ENCODE measurements at regions not wholly inside any gene's neighbourhood (a gene's known extent, or its start where the extent isn't known, plus 50 kb on each side); places are given as distances from the start of the nearest gene placed in this dataset.

- ATAC-seq (replicated peaks in 1 of 2): peak; percentile 100
Observed at GRCh38 chr1:101388904-101389546, 152.2 kb downstream of the S1PR1 start.

DNA sequence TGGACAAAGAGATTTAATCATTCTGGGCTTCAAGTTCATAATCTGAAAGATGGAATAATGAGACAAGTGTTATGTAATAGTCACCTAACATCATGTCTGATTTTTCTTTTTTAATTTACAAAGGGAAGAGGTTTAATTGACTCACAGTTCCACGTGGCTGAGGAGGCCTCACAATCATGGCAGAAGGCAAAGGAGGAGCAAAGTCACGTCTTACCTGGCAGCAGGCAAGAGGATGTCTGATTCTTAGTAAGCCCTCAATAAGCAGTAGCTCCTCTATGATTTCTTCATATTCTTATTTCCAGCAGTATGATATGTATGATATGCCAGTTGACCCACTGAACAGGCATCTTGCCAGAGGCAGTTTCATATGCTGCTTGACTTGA is 152.7 kb downstream of the S1PR1 start:
- no peaks in the 10 kb centered on the region for H3K27me3 Mint-ChIP-seq (ENCODE audit: low read depth)
- peak overlapping the region in 1 of 2 donors; percentile 40 for H3K4me3 Mint-ChIP-seq
- DNase-seq (no peak), ATAC-seq (replicated peaks in 1 of 2) (peak; percentile 43 to 49)
- peaks cover 3 to 4% of the 10 kb centered on the region in 2 donors for H3K36me3 Mint-ChIP-seq (ENCODE audit: insufficient read depth in 2 of 2)
- H3K27ac Mint-ChIP-seq: peak overlapping the region; percentile 5
- peaks cover 3 to 6% of the 10 kb centered on the region in 2 donors for H3K9me3 Mint-ChIP-seq
- peaks cover 7% of the 10 kb centered on the region for H3K4me1 Mint-ChIP-seq (ENCODE audit: low read depth)

More at GRCh38 chr1:101388904-101389546, 152.2 kb downstream of the S1PR1 start:
- Mint-ChIP-seq H3K36me3 (ENCODE audit: insufficient read depth in 2 of 2) (peaks cover 3 to 4% of the 10 kb centered on the region in 2 donors), H3K9me3 (peaks cover 3 to 6% of the 10 kb centered on the region in 2 donors), H3K27ac (peak overlapping the region; percentile 5), H3K27me3 (ENCODE audit: low read depth) (no peaks in the 10 kb centered on the region), H3K4me1 (ENCODE audit: low read depth) (peaks cover 7% of the 10 kb centered on the region), H3K4me3 (peak overlapping the region in 1 of 2 donors; percentile 40)
- peak; percentile 49 to 68 for DNase-seq

GRCh38 chr1:101392552-101392951 is 155.7 kb downstream of the S1PR1 start:
- Mint-ChIP-seq H3K4me1 (ENCODE audit: low read depth) (peaks cover 7% of the 10 kb centered on the region), H3K9me3 (peaks cover 3 to 4% of the 10 kb centered on the region in 2 donors), H3K27me3 (ENCODE audit: low read depth) (peaks cover 7% of the 10 kb centered on the region), H3K27ac (no peak overlapping the region), H3K4me3 (no peak overlapping the region), H3K36me3 (ENCODE audit: insufficient read depth in 2 of 2) (peaks cover 1 to 4% of the 10 kb centered on the region in 2 donors)
- ATAC-seq (replicated peaks in 1 of 2): no peak
- DNase-seq: no peak

DNA sequence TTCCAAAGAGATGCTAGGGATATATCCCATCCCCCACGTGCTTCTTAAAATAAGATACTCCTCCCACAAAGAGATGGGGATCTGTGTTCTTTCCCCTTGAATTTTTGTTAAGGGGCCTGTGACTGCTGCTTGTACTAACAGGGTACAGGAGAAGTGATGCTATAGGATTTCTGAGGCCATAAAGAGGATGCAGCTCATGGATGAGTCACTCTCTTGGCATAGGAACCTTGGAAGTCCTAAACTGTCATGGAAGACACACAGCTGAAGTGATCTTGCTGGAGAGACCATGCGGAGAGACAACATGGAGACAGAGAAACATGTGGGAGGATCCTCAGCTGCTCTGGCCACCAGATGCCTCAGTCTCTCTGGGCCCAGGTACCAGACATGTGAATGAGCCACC is 157.2 kb downstream of the S1PR1 start:
- Mint-ChIP-seq H3K27ac (no peak overlapping the region), H3K9me3 (no peaks in the 10 kb centered on the region), H3K27me3 (ENCODE audit: low read depth) (peaks cover 7% of the 10 kb centered on the region), H3K4me3 (no peak overlapping the region), H3K36me3 (ENCODE audit: insufficient read depth in 2 of 2) (no peaks in the 10 kb centered on the region), H3K4me1 (ENCODE audit: low read depth) (peaks cover 7% of the 10 kb centered on the region)
- ATAC-seq (replicated peaks in 1 of 2) (no peak), DNase-seq (no peak)

GRCh38 chr1:101399222-101399621 is 162.4 kb downstream of the S1PR1 start:
- Mint-ChIP-seq H3K9me3 (no peaks in the 10 kb centered on the region), H3K4me3 (no peak overlapping the region), H3K27me3 (ENCODE audit: low read depth) (peaks cover 7% of the 10 kb centered on the region), H3K36me3 (ENCODE audit: insufficient read depth in 2 of 2) (no peaks in the 10 kb centered on the region), H3K27ac (no peak overlapping the region), H3K4me1 (ENCODE audit: low read depth) (no peaks in the 10 kb centered on the region)
- ATAC-seq (replicated peaks in 1 of 2) (no peak), DNase-seq (no peak)

- no peak overlapping the region for H3K27ac Mint-ChIP-seq
- no peak overlapping the region for H3K4me3 Mint-ChIP-seq
- peaks cover 2% of the 10 kb centered on the region for H3K27me3 Mint-ChIP-seq (ENCODE audit: low read depth)
- H3K36me3 Mint-ChIP-seq (ENCODE audit: insufficient read depth in 2 of 2): no peaks in the 10 kb centered on the region
- no peak for ATAC-seq (replicated peaks in 1 of 2)
- H3K9me3 Mint-ChIP-seq: no peaks in the 10 kb centered on the region
- H3K4me1 Mint-ChIP-seq (ENCODE audit: low read depth): peaks cover 19% of the 10 kb centered on the region
- no peak for DNase-seq
Observed at GRCh38 chr1:101406271-101406670, 169.5 kb downstream of the S1PR1 start.

DNA sequence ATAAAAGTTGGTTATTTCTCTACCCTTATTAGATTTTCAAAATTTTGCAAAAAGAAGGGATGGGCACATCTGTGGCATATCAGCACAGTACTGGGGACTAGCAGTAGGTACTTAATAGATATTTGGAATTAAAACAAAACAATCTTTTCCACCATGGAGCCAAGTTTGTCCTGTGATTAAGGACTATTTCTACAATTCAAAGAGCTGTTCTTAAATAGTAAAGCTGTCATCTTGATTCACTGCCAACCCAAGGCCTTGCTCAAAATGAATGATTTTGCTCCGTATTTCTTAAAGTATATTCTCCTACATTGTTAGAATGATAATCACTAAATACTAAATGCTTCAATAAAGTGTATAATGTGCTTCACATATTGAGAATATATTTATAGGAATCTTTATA is 169.9 kb downstream of the S1PR1 start:
- no peak for ATAC-seq (replicated peaks in 1 of 2)
- Mint-ChIP-seq H3K27ac (no peak overlapping the region), H3K4me1 (ENCODE audit: low read depth) (peaks cover 20% of the 10 kb centered on the region), H3K4me3 (no peak overlapping the region), H3K27me3 (ENCODE audit: low read depth) (peaks cover 7% of the 10 kb centered on the region), H3K36me3 (ENCODE audit: insufficient read depth in 2 of 2) (peaks cover 0 to 2% of the 10 kb centered on the region in 2 donors), H3K9me3 (no peaks in the 10 kb centered on the region)
- DNase-seq: no peak

DNA sequence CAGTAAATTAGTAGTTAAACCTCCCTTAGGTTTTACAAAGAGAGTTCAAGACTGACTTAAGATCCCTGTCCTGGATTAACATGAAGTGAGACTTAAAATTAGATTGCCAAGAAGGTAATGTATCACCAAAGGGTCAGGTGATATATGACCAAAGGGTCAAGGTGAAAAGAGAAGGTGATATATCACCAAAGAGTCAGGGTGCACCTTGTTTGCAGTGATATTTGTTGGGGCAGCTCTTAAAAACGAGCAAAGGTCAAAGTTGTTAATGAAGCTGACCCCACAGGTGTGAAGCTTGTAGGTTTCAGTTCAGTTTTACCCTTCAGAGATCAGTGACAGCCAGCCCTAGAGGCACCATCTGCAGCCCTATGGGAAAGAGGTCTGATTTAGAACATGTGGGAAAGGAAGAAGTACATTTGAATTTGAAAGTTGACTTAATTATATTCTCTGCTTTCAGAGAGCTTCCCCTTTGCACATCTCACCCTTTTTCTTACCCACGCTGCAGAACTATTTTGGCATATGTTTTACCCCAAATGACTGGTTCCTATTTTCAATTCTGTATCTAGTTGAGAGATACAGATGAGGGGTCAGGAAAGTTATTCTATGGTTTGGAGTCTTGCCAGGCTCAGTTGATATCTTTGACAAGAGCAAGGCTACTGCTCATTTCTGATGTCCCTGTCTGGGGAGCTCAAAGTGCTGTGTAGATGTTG is 170.8 kb downstream of the S1PR1 start:
- peaks cover 0 to 2% of the 10 kb centered on the region in 2 donors for H3K36me3 Mint-ChIP-seq (ENCODE audit: insufficient read depth in 2 of 2)
- peaks cover 20% of the 10 kb centered on the region for H3K4me1 Mint-ChIP-seq (ENCODE audit: low read depth)
- H3K27ac Mint-ChIP-seq: no peak overlapping the region
- peaks cover 0 to 1% of the 10 kb centered on the region in 2 donors for H3K9me3 Mint-ChIP-seq
- DNase-seq (no peak), ATAC-seq (replicated peaks in 1 of 2) (peak in 1 of 2 donors; percentile 29)
- H3K27me3 Mint-ChIP-seq (ENCODE audit: low read depth): peaks cover 13% of the 10 kb centered on the region
- no peak overlapping the region for H3K4me3 Mint-ChIP-seq

DNA sequence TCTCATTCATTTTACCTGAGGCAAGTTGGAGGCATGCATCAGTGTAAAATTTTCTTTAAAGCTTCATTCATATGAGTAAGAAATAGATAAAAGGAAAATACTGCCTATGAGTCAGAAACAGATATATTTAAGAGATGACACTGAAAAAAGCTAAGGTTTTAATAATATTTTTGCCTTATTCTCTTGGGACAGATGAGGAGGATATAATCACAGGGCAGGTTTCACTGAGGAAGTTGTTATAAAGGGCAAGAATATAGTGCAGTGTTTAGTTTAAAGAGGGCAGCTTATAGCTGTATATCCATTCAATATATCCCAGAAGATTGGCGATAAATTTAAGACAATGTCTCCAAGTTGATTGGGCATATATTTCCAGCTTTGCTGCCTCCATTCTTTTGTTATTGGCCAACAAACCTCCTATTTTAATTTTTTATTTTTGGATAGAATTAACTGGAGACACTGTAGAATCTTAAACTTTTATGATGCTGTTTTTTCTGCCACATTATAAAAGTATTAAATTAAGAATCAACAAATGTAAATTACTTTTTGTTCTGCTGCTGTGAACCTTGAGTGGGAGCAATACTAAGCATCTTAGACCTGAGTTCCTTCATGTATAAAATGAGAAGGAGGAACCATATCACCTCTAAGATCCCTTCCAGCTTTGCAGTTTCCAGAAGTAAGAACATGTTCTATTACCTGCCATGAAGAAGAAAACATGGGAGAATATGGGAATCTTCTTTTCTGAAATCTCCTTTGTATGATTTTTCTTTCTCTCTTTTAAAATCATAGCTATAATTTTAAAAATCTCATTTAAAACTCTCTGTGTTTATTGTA is 171.6 kb downstream of the S1PR1 start:
- H3K4me3 Mint-ChIP-seq: no peak overlapping the region
- no peak for ATAC-seq (replicated peaks in 1 of 2)
- DNase-seq: no peak
- no peak overlapping the region for H3K27ac Mint-ChIP-seq
- peaks cover 20% of the 10 kb centered on the region for H3K27me3 Mint-ChIP-seq (ENCODE audit: low read depth)
- H3K36me3 Mint-ChIP-seq (ENCODE audit: insufficient read depth in 2 of 2): peaks cover 0 to 2% of the 10 kb centered on the region in 2 donors
- H3K4me1 Mint-ChIP-seq (ENCODE audit: low read depth): peaks cover 20% of the 10 kb centered on the region
- peaks cover 0 to 3% of the 10 kb centered on the region in 2 donors for H3K9me3 Mint-ChIP-seq

GRCh38 chr1:101409102-101409501 is 172.3 kb downstream of the S1PR1 start:
- H3K4me1 Mint-ChIP-seq (ENCODE audit: low read depth): peaks cover 20% of the 10 kb centered on the region
- peaks cover 27% of the 10 kb centered on the region for H3K27me3 Mint-ChIP-seq (ENCODE audit: low read depth)
- no peak overlapping the region for H3K27ac Mint-ChIP-seq
- H3K9me3 Mint-ChIP-seq: peaks cover 0 to 3% of the 10 kb centered on the region in 2 donors
- ATAC-seq (replicated peaks in 1 of 2) (no peak), DNase-seq (no peak)
- peaks cover 0 to 2% of the 10 kb centered on the region in 2 donors for H3K36me3 Mint-ChIP-seq (ENCODE audit: insufficient read depth in 2 of 2)
- H3K4me3 Mint-ChIP-seq: no peak overlapping the region

- H3K9me3 Mint-ChIP-seq: peaks cover 0 to 3% of the 10 kb centered on the region in 2 donors
- H3K4me3 Mint-ChIP-seq: peak overlapping the region in 1 of 2 donors; percentile 38
- ATAC-seq (replicated peaks in 1 of 2): peak; percentile 68 to 83
- H3K27me3 Mint-ChIP-seq (ENCODE audit: low read depth): peaks cover 34% of the 10 kb centered on the region
- H3K36me3 Mint-ChIP-seq (ENCODE audit: insufficient read depth in 2 of 2): peaks cover 0 to 2% of the 10 kb centered on the region in 2 donors
- H3K4me1 Mint-ChIP-seq (ENCODE audit: low read depth): peaks cover 20% of the 10 kb centered on the region
- peak; percentile 3 to 6 for DNase-seq
- no peak overlapping the region for H3K27ac Mint-ChIP-seq
Observed at GRCh38 chr1:101410048-101410878, 173.4 kb downstream of the S1PR1 start.

DNA sequence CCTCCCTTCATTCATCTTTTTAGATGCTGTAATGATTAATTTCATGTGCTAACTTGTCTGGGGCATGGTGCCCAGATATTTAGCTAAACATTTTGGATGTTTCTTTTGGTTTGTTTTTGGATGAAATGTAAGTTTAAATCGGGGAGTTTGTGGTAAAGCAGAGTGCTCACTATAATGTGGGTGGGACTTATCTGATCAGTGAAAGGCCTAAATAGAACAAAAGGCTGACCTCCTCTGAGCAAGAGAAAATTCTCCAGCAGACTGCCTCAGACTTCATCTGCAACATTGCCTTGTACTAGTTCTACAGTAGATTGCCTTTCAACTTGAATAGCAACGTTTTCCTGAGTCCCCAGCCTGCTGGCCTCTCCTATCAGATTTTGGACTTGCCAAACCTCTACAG is 183.6 kb downstream of the S1PR1 start:
- DNase-seq (no peak), ATAC-seq (replicated peaks in 1 of 2) (no peak)
- Mint-ChIP-seq H3K9me3 (peaks cover 3 to 6% of the 10 kb centered on the region in 2 donors), H3K27ac (no peak overlapping the region), H3K4me1 (ENCODE audit: low read depth) (no peaks in the 10 kb centered on the region), H3K27me3 (ENCODE audit: low read depth) (no peaks in the 10 kb centered on the region), H3K4me3 (no peak overlapping the region), H3K36me3 (ENCODE audit: insufficient read depth in 2 of 2) (peaks cover 0 to 1% of the 10 kb centered on the region in 2 donors)

All from activated T-cell treated with anti-CD3 and anti-CD28 coated beads, Interleukin-2, amount 50 U/mL, for 72 hours (primary cell).